ENCODE measurements at regions not wholly inside any gene's neighbourhood (a gene's known extent, or its start where the extent isn't known, plus 50 kb on each side); places are given as distances from the start of the nearest gene placed in this dataset.

- Histone ChIP-seq H2AFZ (ENCODE audit: low read depth) (no peak overlapping the region), H3K4me3 (ENCODE audit: low read depth in 2 of 2, low read length in 1 of 2) (no peak overlapping the region), H3K27me3 (ENCODE audit: insufficient read depth) (peaks cover 16% of the 10 kb centered on the region; the same call in 1 of the 2 replicates), H3K4me2 (no peak overlapping the region), H3K9me3 (no peaks in the 10 kb centered on the region), H3K9me2 (no peaks in the 10 kb centered on the region), H3K4me1 (ENCODE audit: control insufficient read depth in 1 of 2, insufficient read depth in 2 of 2, low read depth in 1 of 2, low read length in 1 of 2) (no peaks in the 10 kb centered on the region), H3F3A (replicated peaks; ENCODE audit: insufficient read depth) (no peaks in the 10 kb centered on the region), H3K36me3 (replicated peaks in 1 of 2; ENCODE audit: control insufficient read depth in 1 of 2, insufficient read depth in 2 of 2, low read length in 1 of 2) (no peaks in the 10 kb centered on the region), H3K27ac (ENCODE audit: low read depth in 2 of 2, low read length in 1 of 2) (no peak overlapping the region), H4K20me1 (ENCODE audit: insufficient read depth) (no peaks in the 10 kb centered on the region), H3K9ac (no peak overlapping the region), H3K79me2 (ENCODE audit: insufficient read depth) (no peaks in the 10 kb centered on the region)
- CTCF ChIA-PET = no interaction called here
- POLR2A ChIA-PET = no interaction called here
- WGBS (ENCODE audit: low lambda C conversion rate) = under 1% methylated on average over 7 of the region's 7 CpGs
- no peak for TF ChIP-seq GABPA (IDR thresholded peaks at IDR 0.05; ENCODE audit: low read depth)
- no peak for TF ChIP-seq MEF2A (IDR thresholded peaks at IDR 0.05; ENCODE audit: borderline replicate concordance, low read depth)
- TF ChIP-seq JUND (IDR thresholded peaks at IDR 0.05) = no peak
- TF ChIP-seq EP300 (IDR thresholded peaks at IDR 0.05; ENCODE audit: borderline replicate concordance in 1 of 2, low read depth in 1 of 2, low read length in 1 of 2) = no peak
- no peak for TF ChIP-seq PBX3 (IDR thresholded peaks at IDR 0.05)
- TF ChIP-seq FOXJ3 (CRISPR knock-in tag; IDR thresholded peaks at IDR 0.05) = no peak
- TF ChIP-seq NFIC (IDR thresholded peaks at IDR 0.05; ENCODE audit: borderline replicate concordance) = no peak
- no peak for DNase-seq
Observed at GRCh38 chr7:42573881-42574672, 337.1 kb upstream of the GLI3 start.

GRCh38 chr7:42572561-42572960, 335.6 kb upstream of the GLI3 start:
- no peak overlapping the region for H3K4me2 ChIP-seq
- no peak for DNase-seq
- ChIA-PET CTCF (no interaction called here), POLR2A (no interaction called here)
- no peak overlapping the region for H3K9ac ChIP-seq
- H4K20me1 ChIP-seq (ENCODE audit: insufficient read depth) = no peaks in the 10 kb centered on the region
- H3K36me3 ChIP-seq (replicated peaks in 1 of 2; ENCODE audit: control insufficient read depth in 1 of 2, insufficient read depth in 2 of 2, low read length in 1 of 2) = no peaks in the 10 kb centered on the region
- WGBS (ENCODE audit: low lambda C conversion rate) = 0% methylated on average over 1 of the region's 1 CpG
- peaks cover 16% of the 10 kb centered on the region; the same call in 1 of the 2 replicates for H3K27me3 ChIP-seq (ENCODE audit: insufficient read depth)
- no peak overlapping the region for H3K4me3 ChIP-seq (ENCODE audit: low read depth in 2 of 2, low read length in 1 of 2)
- H3K9me3 ChIP-seq = no peaks in the 10 kb centered on the region
- H3K79me2 ChIP-seq (ENCODE audit: insufficient read depth) = no peaks in the 10 kb centered on the region
- H3K4me1 ChIP-seq (ENCODE audit: control insufficient read depth in 1 of 2, insufficient read depth in 2 of 2, low read depth in 1 of 2, low read length in 1 of 2) = no peaks in the 10 kb centered on the region
- no peak for TF ChIP-seq NRF1 (IDR thresholded peaks at IDR 0.05; ENCODE audit: low read depth, low read length)
- H2AFZ ChIP-seq (ENCODE audit: low read depth) = no peak overlapping the region
- H3K9me2 ChIP-seq = no peaks in the 10 kb centered on the region
- H3K27ac ChIP-seq (ENCODE audit: low read depth in 2 of 2, low read length in 1 of 2) = no peak overlapping the region
- no peaks in the 10 kb centered on the region for H3F3A ChIP-seq (replicated peaks; ENCODE audit: insufficient read depth)

- H2AFZ ChIP-seq (ENCODE audit: low read depth) = 0 out of 2 replicates have a peak overlapping the region, but pooled peaks have one; percentile 29
- CTCF ChIA-PET = no interaction called here
- WGBS (ENCODE audit: low lambda C conversion rate) = 2% methylated on average over 8 of the region's 8 CpGs
- TF ChIP-seq EZH2phosphoT487 (IDR thresholded peaks at IDR 0.05; ENCODE audit: borderline replicate concordance, low read depth) = no peak
- TF ChIP-seq IRF3 (IDR thresholded peaks at IDR 0.05; ENCODE audit: low read depth, low read length) = no peak
- TF ChIP-seq PBX3 (IDR thresholded peaks at IDR 0.05) = no peak
- no peak for TF ChIP-seq TAF1 (IDR thresholded peaks at IDR 0.05; ENCODE audit: borderline replicate concordance, low read depth, low read length)
- no peak for TF ChIP-seq MEF2A (IDR thresholded peaks at IDR 0.05; ENCODE audit: borderline replicate concordance, low read depth)
- no peak for TF ChIP-seq RXRA (IDR thresholded peaks at IDR 0.05; ENCODE audit: borderline replicate concordance, low read depth)
- TF ChIP-seq RAD21 (IDR thresholded peaks at IDR 0.05; ENCODE audit: low read length) = no peak
- no peak for TF ChIP-seq MXI1 (IDR thresholded peaks at IDR 0.05; ENCODE audit: low read depth, low read length)
- TF ChIP-seq EP300 (IDR thresholded peaks at IDR 0.05; ENCODE audit: borderline replicate concordance in 1 of 2, low read depth in 1 of 2, low read length in 1 of 2) = no peak
- TF ChIP-seq USF2 (IDR thresholded peaks at IDR 0.05; ENCODE audit: borderline replicate concordance, low read depth, low read length) = no peak
- TF ChIP-seq USF1 (IDR thresholded peaks at IDR 0.05; ENCODE audit: borderline replicate concordance, low read depth) = no peak
Observed at GRCh38 chr7:42572056-42572455, 335.0 kb upstream of the GLI3 start.

More at GRCh38 chr7:42572056-42572455, 335.0 kb upstream of the GLI3 start:
- H3K79me2 ChIP-seq (ENCODE audit: insufficient read depth) = no peaks in the 10 kb centered on the region
- DNase-seq = no peak
- H3K4me1 ChIP-seq (ENCODE audit: control insufficient read depth in 1 of 2, insufficient read depth in 2 of 2, low read depth in 1 of 2, low read length in 1 of 2) = no peaks in the 10 kb centered on the region
- H3K36me3 ChIP-seq (replicated peaks in 1 of 2; ENCODE audit: control insufficient read depth in 1 of 2, insufficient read depth in 2 of 2, low read length in 1 of 2) = no peaks in the 10 kb centered on the region
- H3F3A ChIP-seq (replicated peaks; ENCODE audit: insufficient read depth) = no peaks in the 10 kb centered on the region
- peaks cover 16% of the 10 kb centered on the region; the same call in 1 of the 2 replicates for H3K27me3 ChIP-seq (ENCODE audit: insufficient read depth)
- H3K27ac ChIP-seq (ENCODE audit: low read depth in 2 of 2, low read length in 1 of 2) = no peak overlapping the region
- no peak overlapping the region for H3K4me3 ChIP-seq (ENCODE audit: low read depth in 2 of 2, low read length in 1 of 2)
- H3K9me2 ChIP-seq = no peaks in the 10 kb centered on the region
- POLR2A ChIA-PET = no interaction called here
- H4K20me1 ChIP-seq (ENCODE audit: insufficient read depth) = no peaks in the 10 kb centered on the region
- no peaks in the 10 kb centered on the region for H3K9me3 ChIP-seq
- no peak overlapping the region for H3K9ac ChIP-seq
- H3K4me2 ChIP-seq = no peak overlapping the region

All from SK-N-SH (cell line).